T-helper 17 cell (primary cell): ENCODE measurements at regions not wholly inside any gene's neighbourhood (a gene's known extent, or its start where the extent isn't known, plus 50 kb on each side); places are given as distances from the start of the nearest gene placed in this dataset.

Experiments
- ATAC-seq: fragments of 150-1000 bp; cut with Tn5 transposase; 2 replicates; pipeline ENCODE4 v1.10.0; 2021; ENCODE audit warnings: mild to moderate bottlenecking, moderate library complexity
- DNase-seq, 3 donors: peaks; one replicate each; pipeline versions ENCODE4 v3.0.0 to v3.0.0-alpha.2; 2020 to 2021
- H3K9me3 ChIP-seq: one replicate; pipeline ENCODE4 v1.7.0; 2013; ENCODE audit warnings: low read length, mild to moderate bottlenecking; ENCODE audit not compliant: control insufficient read depth, poor library complexity, severe bottlenecking
- H3K27ac Mint-ChIP-seq: one replicate; pipeline ENCODE4 v1.8.0; 2022; ENCODE audit warnings: mild to moderate bottlenecking, moderate library complexity, mixed read lengths
- H3K27me3 Mint-ChIP-seq: one replicate; pipeline ENCODE4 v1.8.0; 2022; ENCODE audit warnings: mixed read lengths
- H3K36me3 Mint-ChIP-seq: one replicate; pipeline ENCODE4 v1.8.0; 2022; ENCODE audit warnings: low read depth, mixed read lengths
- H3K4me1 Mint-ChIP-seq: one replicate; pipeline ENCODE4 v1.8.0; 2022; ENCODE audit warnings: mild to moderate bottlenecking, mixed read lengths
- H3K4me3 Mint-ChIP-seq: one replicate; pipeline ENCODE4 v1.8.0; 2022; ENCODE audit warnings: mild to moderate bottlenecking, moderate library complexity, mixed read lengths

- DNase-seq (no peak), ATAC-seq (no peak)
- H3K36me3 Mint-ChIP-seq = no peaks in the 10 kb centered on the region
- H3K27ac Mint-ChIP-seq = no peak overlapping the region
- no peaks in the 10 kb centered on the region for H3K27me3 Mint-ChIP-seq
- no peaks in the 10 kb centered on the region for H3K4me1 Mint-ChIP-seq
- no peaks in the 10 kb centered on the region for H3K9me3 ChIP-seq
- H3K4me3 Mint-ChIP-seq = no peak overlapping the region
Measured at GRCh38 chr10:108425283-108425964, 1260.9 kb upstream of the SORCS1 start.

GRCh38 chr10:108424656-108425055, 1260.2 kb upstream of the SORCS1 start:
- H3K27ac Mint-ChIP-seq = no peak overlapping the region
- no peaks in the 10 kb centered on the region for H3K4me1 Mint-ChIP-seq
- no peaks in the 10 kb centered on the region for H3K36me3 Mint-ChIP-seq
- H3K9me3 ChIP-seq = no peaks in the 10 kb centered on the region
- DNase-seq (no peak), ATAC-seq (no peak)
- no peaks in the 10 kb centered on the region for H3K27me3 Mint-ChIP-seq
- no peak overlapping the region for H3K4me3 Mint-ChIP-seq

- no peaks in the 10 kb centered on the region for H3K9me3 ChIP-seq
- Mint-ChIP-seq H3K27me3 (no peaks in the 10 kb centered on the region), H3K4me3 (no peak overlapping the region), H3K36me3 (no peaks in the 10 kb centered on the region), H3K27ac (no peak overlapping the region), H3K4me1 (no peaks in the 10 kb centered on the region)
- no peak for DNase-seq
- no peak for ATAC-seq
Measured at GRCh38 chr10:108422286-108422685, 1257.8 kb upstream of the SORCS1 start.

- H3K4me3 Mint-ChIP-seq = no peak overlapping the region
- no peaks in the 10 kb centered on the region for H3K4me1 Mint-ChIP-seq
- H3K36me3 Mint-ChIP-seq = no peaks in the 10 kb centered on the region
- ATAC-seq = no peak
- H3K9me3 ChIP-seq = no peaks in the 10 kb centered on the region
- no peak for DNase-seq
- no peak overlapping the region for H3K27ac Mint-ChIP-seq
- no peaks in the 10 kb centered on the region for H3K27me3 Mint-ChIP-seq
Measured at GRCh38 chr10:108421266-108421665, 1256.8 kb upstream of the SORCS1 start.

GRCh38 chr10:108413954-108414353, 1249.4 kb upstream of the SORCS1 start:
- H3K27ac Mint-ChIP-seq = no peak overlapping the region
- no peaks in the 10 kb centered on the region for H3K4me1 Mint-ChIP-seq
- H3K9me3 ChIP-seq = peaks cover 3% of the 10 kb centered on the region
- no peaks in the 10 kb centered on the region for H3K36me3 Mint-ChIP-seq
- DNase-seq (no peak), ATAC-seq (no peak)
- H3K27me3 Mint-ChIP-seq = no peaks in the 10 kb centered on the region
- no peak overlapping the region for H3K4me3 Mint-ChIP-seq

- H3K9me3 ChIP-seq = peaks cover 3% of the 10 kb centered on the region
Measured at GRCh38 chr10:108412323-108412722, 1247.8 kb upstream of the SORCS1 start.

GRCh38 chr10:108411894-108412293, 1247.4 kb upstream of the SORCS1 start:
- no peak for ATAC-seq
- H3K27ac Mint-ChIP-seq = no peak overlapping the region
- no peak overlapping the region for H3K4me3 Mint-ChIP-seq
- no peak for DNase-seq
- H3K36me3 Mint-ChIP-seq = no peaks in the 10 kb centered on the region
- no peaks in the 10 kb centered on the region for H3K4me1 Mint-ChIP-seq
- H3K9me3 ChIP-seq = peaks cover 3% of the 10 kb centered on the region
- no peaks in the 10 kb centered on the region for H3K27me3 Mint-ChIP-seq

More at GRCh38 chr10:108412323-108412722, 1247.8 kb upstream of the SORCS1 start:
- DNase-seq (no peak), ATAC-seq (no peak)
- Mint-ChIP-seq H3K4me1 (no peaks in the 10 kb centered on the region), H3K36me3 (no peaks in the 10 kb centered on the region), H3K27ac (no peak overlapping the region), H3K27me3 (no peaks in the 10 kb centered on the region), H3K4me3 (no peak overlapping the region)

GRCh38 chr10:108411206-108411605, 1246.7 kb upstream of the SORCS1 start:
- ATAC-seq = no peak
- no peaks in the 10 kb centered on the region for H3K36me3 Mint-ChIP-seq

GRCh38 chr10:108410236-108410635, 1245.7 kb upstream of the SORCS1 start:
- Mint-ChIP-seq H3K27ac (no peak overlapping the region), H3K4me1 (no peaks in the 10 kb centered on the region), H3K36me3 (no peaks in the 10 kb centered on the region), H3K4me3 (no peak overlapping the region), H3K27me3 (no peaks in the 10 kb centered on the region)
- ATAC-seq = no peak
- H3K9me3 ChIP-seq = peaks cover 3% of the 10 kb centered on the region
- no peak for DNase-seq

More at GRCh38 chr10:108411206-108411605, 1246.7 kb upstream of the SORCS1 start:
- H3K27me3 Mint-ChIP-seq = no peaks in the 10 kb centered on the region
- no peak for DNase-seq
- no peaks in the 10 kb centered on the region for H3K4me1 Mint-ChIP-seq
- H3K4me3 Mint-ChIP-seq = no peak overlapping the region
- H3K27ac Mint-ChIP-seq = no peak overlapping the region
- peaks cover 3% of the 10 kb centered on the region for H3K9me3 ChIP-seq

GRCh38 chr10:108409306-108409705, 1244.8 kb upstream of the SORCS1 start:
- DNase-seq = no peak
- H3K36me3 Mint-ChIP-seq = no peaks in the 10 kb centered on the region
- no peak overlapping the region for H3K4me3 Mint-ChIP-seq

GRCh38 chr10:108404155-108404554, 1239.6 kb upstream of the SORCS1 start:
- ATAC-seq (no peak), DNase-seq (no peak)
- no peak overlapping the region for H3K4me3 Mint-ChIP-seq
- H3K9me3 ChIP-seq = peaks cover 4% of the 10 kb centered on the region
- no peak overlapping the region for H3K27ac Mint-ChIP-seq
- no peaks in the 10 kb centered on the region for H3K27me3 Mint-ChIP-seq
- H3K4me1 Mint-ChIP-seq = no peaks in the 10 kb centered on the region
- H3K36me3 Mint-ChIP-seq = no peaks in the 10 kb centered on the region

More at GRCh38 chr10:108409306-108409705, 1244.8 kb upstream of the SORCS1 start:
- Mint-ChIP-seq H3K27ac (no peak overlapping the region), H3K27me3 (no peaks in the 10 kb centered on the region), H3K4me1 (no peaks in the 10 kb centered on the region)
- no peak for ATAC-seq
- H3K9me3 ChIP-seq = peaks cover 7% of the 10 kb centered on the region

GRCh38 chr10:108399465-108399864, 1235.0 kb upstream of the SORCS1 start:
- ATAC-seq (no peak), DNase-seq (no peak)
- peaks cover 2% of the 10 kb centered on the region for H3K9me3 ChIP-seq
- no peaks in the 10 kb centered on the region for H3K4me1 Mint-ChIP-seq
- no peak overlapping the region for H3K27ac Mint-ChIP-seq
- no peak overlapping the region for H3K4me3 Mint-ChIP-seq
- no peaks in the 10 kb centered on the region for H3K27me3 Mint-ChIP-seq
- H3K36me3 Mint-ChIP-seq = no peaks in the 10 kb centered on the region

- Mint-ChIP-seq H3K4me1 (no peaks in the 10 kb centered on the region), H3K4me3 (no peak overlapping the region), H3K27me3 (no peaks in the 10 kb centered on the region), H3K36me3 (no peaks in the 10 kb centered on the region), H3K27ac (no peak overlapping the region)
- DNase-seq (no peak), ATAC-seq (no peak)
- H3K9me3 ChIP-seq = no peaks in the 10 kb centered on the region
Measured at GRCh38 chr10:108393089-108393488, 1228.6 kb upstream of the SORCS1 start.

- Mint-ChIP-seq H3K27ac (no peak overlapping the region), H3K27me3 (no peaks in the 10 kb centered on the region), H3K4me1 (no peaks in the 10 kb centered on the region), H3K4me3 (no peak overlapping the region), H3K36me3 (no peaks in the 10 kb centered on the region)
- ATAC-seq (no peak), DNase-seq (no peak)
- H3K9me3 ChIP-seq = no peaks in the 10 kb centered on the region
Measured at GRCh38 chr10:108392286-108392685, 1227.8 kb upstream of the SORCS1 start.
